ENCODE measurements at regions not wholly inside any gene's neighbourhood (a gene's known extent, or its start where the extent isn't known, plus 50 kb on each side); places are given as distances from the start of the nearest gene placed in this dataset.

GRCh38 chr10:33521062-33521461, 186.6 kb upstream of the NRP1 start:
- intact Hi-C loops (cut with micrococcal nuclease), result no loop called here

- intact Hi-C loops (cut with micrococcal nuclease), result no loop called here
Measured at GRCh38 chr10:33520223-33520622, 185.8 kb upstream of the NRP1 start.

GRCh38 chr10:33519130-33519860, 184.8 kb upstream of the NRP1 start:
- intact Hi-C loops (cut with micrococcal nuclease), result no loop called here

DNA sequence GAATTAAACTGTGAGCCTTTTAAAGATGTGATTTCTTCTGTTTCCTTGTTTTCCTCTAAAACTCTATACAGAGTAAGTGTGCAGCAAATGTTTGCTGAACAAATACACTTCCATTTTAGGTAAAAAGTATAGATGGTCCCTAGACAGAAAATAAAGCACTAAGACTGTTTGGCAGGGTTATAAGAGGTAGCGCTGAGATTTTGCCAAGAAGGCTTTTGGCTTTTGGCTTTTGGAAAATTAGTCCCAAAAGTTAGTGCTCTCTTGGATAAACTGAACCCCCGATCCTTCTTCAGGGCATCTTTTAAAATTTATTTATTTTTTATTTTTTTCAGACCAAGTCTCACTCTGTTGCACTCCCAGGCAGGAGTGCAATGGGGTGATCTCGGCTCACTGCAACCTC, 175.7 kb upstream of the NRP1 start:
- intact Hi-C loops (cut with micrococcal nuclease), result no loop called here

GRCh38 chr10:33509231-33509831, 174.9 kb upstream of the NRP1 start:
- intact Hi-C loops (cut with micrococcal nuclease), result no loop called here

- intact Hi-C loops (cut with micrococcal nuclease), result no loop called here
Measured at GRCh38 chr10:33507662-33508425, 173.4 kb upstream of the NRP1 start.

- intact Hi-C loops (cut with micrococcal nuclease), result no loop called here
Measured at GRCh38 chr10:33506838-33507661, 172.6 kb upstream of the NRP1 start.

GRCh38 chr10:33506391-33506790, 171.9 kb upstream of the NRP1 start:
- intact Hi-C loops (cut with micrococcal nuclease), result no loop called here

DNA sequence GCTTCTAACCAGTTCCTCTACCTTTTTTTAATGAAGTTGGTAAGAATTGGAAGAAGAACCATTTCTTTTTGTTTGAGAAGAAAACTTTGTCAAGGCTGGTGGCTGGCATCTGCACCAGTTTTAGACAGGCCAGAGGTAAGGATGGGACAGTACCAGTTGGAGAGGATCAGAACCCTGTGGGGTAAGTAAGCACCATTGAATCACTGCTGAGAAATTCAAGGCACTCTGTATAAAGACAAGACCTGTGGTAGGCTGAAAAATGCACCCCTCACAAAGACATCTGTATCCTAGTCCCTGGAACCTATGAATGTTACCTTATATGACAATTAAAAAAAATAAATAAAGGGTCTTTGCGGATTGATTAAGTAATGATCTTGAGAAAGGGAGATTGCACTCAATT, 166.7 kb upstream of the NRP1 start:
- intact Hi-C loops (cut with micrococcal nuclease), result no loop called here

- intact Hi-C loops (cut with micrococcal nuclease), result no loop called here
Measured at GRCh38 chr10:33498391-33498891, 164.0 kb upstream of the NRP1 start.

GRCh38 chr10:33497338-33497737, 162.9 kb upstream of the NRP1 start:
- intact Hi-C loops (cut with micrococcal nuclease), result no loop called here

DNA sequence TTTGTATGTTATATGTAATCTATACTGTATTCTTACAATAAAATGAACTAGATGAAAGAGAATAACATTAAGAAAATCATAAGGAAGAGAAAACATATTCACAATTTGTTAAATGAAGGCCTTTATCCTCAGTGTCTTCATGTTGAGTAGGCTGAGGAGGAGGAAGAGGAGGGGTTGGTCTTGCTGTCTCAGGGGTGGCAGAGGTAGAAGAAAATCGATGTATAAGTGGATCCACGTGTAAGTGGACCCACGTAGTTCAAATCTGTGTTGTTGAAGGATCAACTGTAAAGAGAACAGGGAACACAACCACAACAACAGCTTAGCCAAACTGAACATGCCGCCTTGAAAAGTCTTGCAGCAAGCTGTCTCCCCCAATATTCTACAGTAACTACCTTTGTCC, 161.6 kb upstream of the NRP1 start:
- intact Hi-C loops (cut with micrococcal nuclease), result no loop called here

DNA sequence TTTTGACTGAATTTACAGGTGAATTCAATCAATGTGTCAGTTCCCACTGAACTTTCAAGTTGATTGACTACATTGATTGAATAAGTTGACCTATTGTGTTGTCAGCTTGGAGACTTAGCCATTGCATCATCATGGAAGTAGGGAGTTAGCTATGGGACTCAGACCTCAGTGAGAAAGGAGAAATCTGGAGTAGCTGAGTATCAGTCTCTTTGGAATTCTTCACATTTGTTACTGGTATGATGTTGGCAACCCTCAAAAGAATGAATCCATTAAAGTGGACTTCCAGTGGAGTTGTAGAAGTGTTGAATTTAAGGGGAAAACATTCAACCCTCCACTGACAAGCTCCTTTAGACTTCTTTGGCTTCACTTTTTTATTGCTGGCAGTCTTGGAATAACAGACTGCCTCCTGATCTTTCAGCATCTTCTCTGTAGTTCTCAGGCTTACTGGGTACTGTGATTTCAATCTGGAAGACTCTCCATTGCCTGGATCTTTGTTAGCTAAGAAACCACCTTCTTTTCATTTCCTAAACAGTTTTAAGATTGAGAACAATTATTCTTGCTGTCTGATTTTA, 160.3 kb upstream of the NRP1 start:
- intact Hi-C loops (cut with micrococcal nuclease), result no loop called here

DNA sequence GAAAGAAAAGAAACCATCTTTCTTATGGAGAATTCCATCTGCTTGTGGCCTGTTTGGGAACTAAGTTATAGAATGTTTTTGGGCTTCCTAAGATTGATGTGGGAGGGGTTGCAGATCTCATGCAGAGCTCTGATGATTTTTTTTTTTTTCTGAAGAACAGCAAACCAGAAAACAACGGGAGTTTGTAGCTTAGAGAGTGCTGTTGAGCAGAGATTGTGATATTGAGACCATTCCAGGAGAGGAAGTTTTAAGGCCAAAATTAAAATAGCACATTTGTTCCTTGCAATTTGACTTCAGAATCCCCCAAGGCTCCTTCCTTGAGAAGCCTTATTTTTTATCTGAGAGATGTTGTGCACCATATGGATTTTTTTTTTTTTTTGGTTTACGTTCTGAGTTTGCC, 159.5 kb upstream of the NRP1 start:
- intact Hi-C loops (cut with micrococcal nuclease), result no loop called here

- intact Hi-C loops (cut with micrococcal nuclease), result no loop called here
Measured at GRCh38 chr10:33493497-33493896, 159.0 kb upstream of the NRP1 start.

- intact Hi-C loops (cut with micrococcal nuclease), result no loop called here
Measured at GRCh38 chr10:33492701-33493345, 158.4 kb upstream of the NRP1 start.

GRCh38 chr10:33489501-33490176, 155.2 kb upstream of the NRP1 start:
- intact Hi-C loops (cut with micrococcal nuclease), result no loop called here

DNA sequence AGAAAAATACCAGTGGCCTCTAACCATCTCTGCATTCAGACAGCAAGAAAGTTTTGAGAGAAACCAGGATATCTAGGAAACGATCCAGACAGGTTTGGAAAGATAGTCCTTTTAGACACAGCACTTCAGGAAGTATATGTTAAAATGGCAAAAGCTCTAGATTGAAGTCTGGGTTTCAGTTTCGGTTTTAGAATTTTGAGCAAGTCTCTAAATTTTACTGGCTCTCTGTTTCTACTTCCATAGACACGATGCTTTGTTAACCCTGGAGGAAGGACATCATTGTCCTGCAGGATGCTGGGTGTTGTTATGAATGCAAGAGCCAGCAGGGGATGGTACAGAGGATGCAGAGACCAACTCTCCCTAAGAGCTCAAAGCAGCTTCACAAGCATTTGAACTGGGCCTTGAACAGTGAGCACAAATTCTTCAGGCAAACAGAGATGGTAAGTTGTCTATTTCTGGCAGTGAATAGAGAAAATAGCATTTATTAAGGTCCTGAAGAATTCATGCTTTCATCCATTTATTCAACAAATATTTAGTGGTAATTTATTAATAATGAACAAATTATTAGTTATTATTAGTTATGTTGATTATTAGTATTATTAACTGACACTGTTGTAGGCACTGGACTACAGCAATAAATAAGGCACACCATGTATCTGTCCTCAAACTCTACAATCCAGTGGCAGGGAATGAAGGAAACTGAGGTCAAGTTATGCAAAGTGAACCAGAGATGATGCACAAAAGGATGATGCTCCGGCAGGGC, 152.7 kb upstream of the NRP1 start:
- intact Hi-C loops (cut with micrococcal nuclease), result no loop called here

- intact Hi-C loops (cut with micrococcal nuclease), result no loop called here
Measured at GRCh38 chr10:33485276-33485675, 150.8 kb upstream of the NRP1 start.
